Gastrocnemius medialis (tissue), 4 donors: ENCODE measurements at regions not wholly inside any gene's neighbourhood (a gene's known extent, or its start where the extent isn't known, plus 50 kb on each side); places are given as distances from the start of the nearest gene placed in this dataset.

Source experiments
- POLR2A ChIP-seq, 2 donors: fragments of 450-650 bp; IDR thresholded peaks; one replicate each; pipeline ENCODE4 v1.6.1; 2017; ENCODE audit warnings: antibody characterized with exemption in 2 of 2, mild to moderate bottlenecking in 2 of 2, moderate library complexity in 2 of 2
- TF ChIP-seq, protein P1 (sequence below), 5 experiments: fragments of 450-650 bp in 3 of 5; fragments of 200-600 bp in 2 of 5; sonication (generic) in 2 of 5; IDR thresholded peaks in 4 of 5; conservative IDR thresholded peaks in 1 of 5; 1 replicate in 4 of 5; 2 replicates in 1 of 5; pipeline ENCODE4 v1.5.1; 2016 to 2019; ENCODE audit warnings: antibody characterized with exemption in 5 of 5, mild to moderate bottlenecking in 3 of 5, moderate library complexity in 3 of 5

DNA sequence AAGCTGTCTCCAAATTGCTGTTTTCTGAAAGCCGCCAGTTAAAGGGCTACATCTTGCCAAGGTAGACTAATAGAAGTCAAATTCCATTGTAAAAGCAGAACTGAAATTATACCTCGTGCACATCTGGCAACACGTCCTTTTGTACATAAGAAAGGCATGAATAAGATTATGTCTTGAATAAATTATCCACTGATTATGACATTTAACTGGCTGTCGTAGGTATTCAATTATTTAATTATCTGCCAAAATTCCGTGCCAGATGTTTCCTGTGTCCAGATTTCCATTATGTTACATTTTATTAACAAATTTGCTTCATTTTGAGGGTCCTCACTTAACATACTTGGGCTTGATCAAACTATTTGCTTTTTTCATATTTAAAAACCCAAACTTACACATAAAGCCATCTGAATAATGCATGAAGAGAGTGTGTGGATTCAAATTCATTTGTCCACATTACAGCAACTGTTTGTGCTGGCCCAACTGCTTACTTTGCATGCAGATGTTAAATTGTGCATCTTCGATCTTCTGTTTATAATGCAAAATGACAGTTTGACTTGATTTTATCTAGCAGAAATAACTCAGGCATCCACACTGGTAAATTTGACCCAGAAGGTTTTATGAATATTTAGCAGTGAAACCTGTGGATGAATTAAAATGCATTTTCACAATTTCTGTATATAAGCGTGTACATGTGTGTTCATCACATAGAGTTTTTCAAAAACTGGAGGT lies 701.5 kb downstream of the ZNF385D start:
- TF ChIP-seq, protein P1, sequence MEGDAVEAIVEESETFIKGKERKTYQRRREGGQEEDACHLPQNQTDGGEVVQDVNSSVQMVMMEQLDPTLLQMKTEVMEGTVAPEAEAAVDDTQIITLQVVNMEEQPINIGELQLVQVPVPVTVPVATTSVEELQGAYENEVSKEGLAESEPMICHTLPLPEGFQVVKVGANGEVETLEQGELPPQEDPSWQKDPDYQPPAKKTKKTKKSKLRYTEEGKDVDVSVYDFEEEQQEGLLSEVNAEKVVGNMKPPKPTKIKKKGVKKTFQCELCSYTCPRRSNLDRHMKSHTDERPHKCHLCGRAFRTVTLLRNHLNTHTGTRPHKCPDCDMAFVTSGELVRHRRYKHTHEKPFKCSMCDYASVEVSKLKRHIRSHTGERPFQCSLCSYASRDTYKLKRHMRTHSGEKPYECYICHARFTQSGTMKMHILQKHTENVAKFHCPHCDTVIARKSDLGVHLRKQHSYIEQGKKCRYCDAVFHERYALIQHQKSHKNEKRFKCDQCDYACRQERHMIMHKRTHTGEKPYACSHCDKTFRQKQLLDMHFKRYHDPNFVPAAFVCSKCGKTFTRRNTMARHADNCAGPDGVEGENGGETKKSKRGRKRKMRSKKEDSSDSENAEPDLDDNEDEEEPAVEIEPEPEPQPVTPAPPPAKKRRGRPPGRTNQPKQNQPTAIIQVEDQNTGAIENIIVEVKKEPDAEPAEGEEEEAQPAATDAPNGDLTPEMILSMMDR (IDR thresholded peaks at IDR 0.05 in 4 of 5, conservative IDR thresholded peaks at IDR 0.05 in 1 of 5) = no peak
- TF ChIP-seq POLR2A (IDR thresholded peaks at IDR 0.05) = no peak
